HG03565 (cell line): ENCODE measurements at regions not wholly inside any gene's neighbourhood (a gene's known extent, or its start where the extent isn't known, plus 50 kb on each side); places are given as distances from the start of the nearest gene placed in this dataset.

Experiments
- ATAC-seq: cut with Tn5 transposase; IDR thresholded peaks from one replicate; pipeline ENCODE4 v1.9.1; 2021; ENCODE audit warnings: mild to moderate bottlenecking, moderate library complexity; ENCODE audit not compliant: unreplicated experiment

GRCh38 chr14:81829447-81829846 lies 295.8 kb upstream of the SEL1L start:
- ATAC-seq: no peak

- ATAC-seq: no peak
These were observed 297.6 kb upstream of the SEL1L start for GRCh38 chr14:81831128-81831820.

GRCh38 chr14:81834308-81834707 lies 300.7 kb upstream of the SEL1L start:
- no peak for ATAC-seq

- no peak for ATAC-seq
These were observed 303.7 kb upstream of the SEL1L start for GRCh38 chr14:81837304-81837703.

GRCh38 chr14:81839056-81839455 lies 305.4 kb upstream of the SEL1L start:
- no peak for ATAC-seq

- no peak for ATAC-seq
These were observed 307.7 kb upstream of the SEL1L start for GRCh38 chr14:81841346-81841745.

GRCh38 chr14:81849714-81850113 lies 316.1 kb upstream of the SEL1L start:
- ATAC-seq: no peak

GRCh38 chr14:81855007-81855406 lies 321.4 kb upstream of the SEL1L start:
- ATAC-seq: no peak

GRCh38 chr14:81859046-81859445 lies 325.4 kb upstream of the SEL1L start:
- ATAC-seq: no peak

- no peak for ATAC-seq
These were observed 334.5 kb upstream of the SEL1L start for GRCh38 chr14:81868172-81868571.

- ATAC-seq: no peak
These were observed 338.1 kb upstream of the SEL1L start for GRCh38 chr14:81871706-81872105.

GRCh38 chr14:81884382-81884781 lies 350.7 kb upstream of the SEL1L start:
- ATAC-seq: no peak

- ATAC-seq: no peak
These were observed 352.9 kb upstream of the SEL1L start for GRCh38 chr14:81886588-81886987.

GRCh38 chr14:81889529-81889928 lies 355.9 kb upstream of the SEL1L start:
- ATAC-seq: no peak

GRCh38 chr14:81890020-81890419 lies 356.4 kb upstream of the SEL1L start:
- no peak for ATAC-seq

- no peak for ATAC-seq
These were observed 369.8 kb upstream of the SEL1L start for GRCh38 chr14:81903477-81903876.

GRCh38 chr14:81927070-81927469 lies 393.4 kb upstream of the SEL1L start:
- ATAC-seq: no peak

- ATAC-seq: no peak
These were observed 398.2 kb upstream of the SEL1L start for GRCh38 chr14:81931828-81932227.

GRCh38 chr14:81936348-81936747 lies 402.7 kb upstream of the SEL1L start:
- ATAC-seq: no peak

- no peak for ATAC-seq
These were observed 403.2 kb upstream of the SEL1L start for GRCh38 chr14:81936902-81937301.

GRCh38 chr14:81938341-81938740 lies 404.7 kb upstream of the SEL1L start:
- ATAC-seq: no peak

GRCh38 chr14:81940651-81941050 lies 407.0 kb upstream of the SEL1L start:
- ATAC-seq: no peak

GRCh38 chr14:81942071-81942470 lies 408.4 kb upstream of the SEL1L start:
- ATAC-seq: no peak
